RWPE2 (cell line): ENCODE measurements at regions not wholly inside any gene's neighbourhood (a gene's known extent, or its start where the extent isn't known, plus 50 kb on each side); places are given as distances from the start of the nearest gene placed in this dataset.

ENCODE experiments used
- ATAC-seq: fragments of 200-7000 bp; cut with Tn5 transposase; 3 replicates; pipeline ENCODE4 v1.9.1; 2021; ENCODE audit warnings: low read depth
- DNase-seq: peaks from one replicate; pipeline ENCODE4 v3.0.0-alpha.2; 2020; ENCODE audit warnings: low spot score
- H3K27ac ChIP-seq: fragments of 450-650 bp; 2 replicates; pipeline ENCODE4 v1.5.1; 2017; ENCODE audit warnings: mild to moderate bottlenecking; ENCODE audit not compliant: poor library complexity, severe bottlenecking
- H3K27me3 ChIP-seq: fragments of 250-450 bp; sonication (Bioruptor Pico); 2 replicates; pipeline ENCODE4 v1.5.1; 2021; ENCODE audit warnings: mild to moderate bottlenecking, moderate library complexity; ENCODE audit not compliant: insufficient read depth, poor library complexity, severe bottlenecking
- H3K36me3 ChIP-seq: fragments of 250-450 bp; sonication (Bioruptor Pico); 2 replicates; pipeline ENCODE4 v1.5.1; 2020; ENCODE audit warnings: low read depth, mild to moderate bottlenecking, moderate library complexity
- H3K4me1 ChIP-seq: fragments of 250-450 bp; sonication (Bioruptor Pico); 2 replicates; pipeline ENCODE4 v1.5.1; 2021; ENCODE audit warnings: mild to moderate bottlenecking, moderate library complexity; ENCODE audit not compliant: insufficient read depth, poor library complexity, severe bottlenecking
- H3K4me3 ChIP-seq: fragments of 250-450 bp; sonication (Bioruptor Pico); 2 replicates; pipeline ENCODE4 v1.5.1; 2021; ENCODE audit warnings: mild to moderate bottlenecking, moderate library complexity; ENCODE audit not compliant: severe bottlenecking
- H3K9me3 ChIP-seq: fragments of 250-450 bp; sonication (Bioruptor Pico); 2 replicates; pipeline ENCODE4 v1.5.1; 2021; ENCODE audit warnings: mild to moderate bottlenecking, moderate library complexity; ENCODE audit not compliant: severe bottlenecking
- TF ChIP-seq, protein P1 (sequence below): fragments of 450-650 bp; IDR thresholded peaks from one replicate; pipeline ENCODE4 v1.5.1; 2017; ENCODE audit warnings: mild to moderate bottlenecking, moderate library complexity; ENCODE audit not compliant: poor library complexity, severe bottlenecking

DNA sequence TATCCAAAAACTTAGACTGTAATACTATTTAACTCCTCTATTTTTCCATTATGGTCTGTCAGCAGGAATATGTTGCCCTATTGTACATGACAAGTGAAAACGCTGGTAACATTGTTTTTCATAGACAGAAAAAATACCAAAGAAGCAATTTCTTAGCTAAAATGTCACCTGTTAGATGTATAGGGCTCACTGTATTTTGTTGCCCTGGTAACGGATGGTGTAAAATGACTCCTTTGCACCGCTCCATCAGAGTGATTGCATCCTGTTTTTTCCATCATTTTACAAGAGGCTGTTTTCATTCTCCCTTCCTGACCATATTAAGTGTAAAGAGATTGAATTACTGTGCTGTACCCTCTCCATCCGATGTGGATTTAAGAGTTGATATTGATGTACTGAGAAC is 460.1 kb upstream of the TLE4 start:
- no peaks in the 10 kb centered on the region for H3K36me3 ChIP-seq
- H3K27ac ChIP-seq: no peak overlapping the region
- TF ChIP-seq, protein P1, sequence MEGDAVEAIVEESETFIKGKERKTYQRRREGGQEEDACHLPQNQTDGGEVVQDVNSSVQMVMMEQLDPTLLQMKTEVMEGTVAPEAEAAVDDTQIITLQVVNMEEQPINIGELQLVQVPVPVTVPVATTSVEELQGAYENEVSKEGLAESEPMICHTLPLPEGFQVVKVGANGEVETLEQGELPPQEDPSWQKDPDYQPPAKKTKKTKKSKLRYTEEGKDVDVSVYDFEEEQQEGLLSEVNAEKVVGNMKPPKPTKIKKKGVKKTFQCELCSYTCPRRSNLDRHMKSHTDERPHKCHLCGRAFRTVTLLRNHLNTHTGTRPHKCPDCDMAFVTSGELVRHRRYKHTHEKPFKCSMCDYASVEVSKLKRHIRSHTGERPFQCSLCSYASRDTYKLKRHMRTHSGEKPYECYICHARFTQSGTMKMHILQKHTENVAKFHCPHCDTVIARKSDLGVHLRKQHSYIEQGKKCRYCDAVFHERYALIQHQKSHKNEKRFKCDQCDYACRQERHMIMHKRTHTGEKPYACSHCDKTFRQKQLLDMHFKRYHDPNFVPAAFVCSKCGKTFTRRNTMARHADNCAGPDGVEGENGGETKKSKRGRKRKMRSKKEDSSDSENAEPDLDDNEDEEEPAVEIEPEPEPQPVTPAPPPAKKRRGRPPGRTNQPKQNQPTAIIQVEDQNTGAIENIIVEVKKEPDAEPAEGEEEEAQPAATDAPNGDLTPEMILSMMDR: no peak
- ATAC-seq (no peak), DNase-seq (no peak)
- H3K4me3 ChIP-seq: no peak overlapping the region
- H3K4me1 ChIP-seq: no peaks in the 10 kb centered on the region
- no peaks in the 10 kb centered on the region for H3K27me3 ChIP-seq
- H3K9me3 ChIP-seq: peaks cover 4% of the 10 kb centered on the region

DNA sequence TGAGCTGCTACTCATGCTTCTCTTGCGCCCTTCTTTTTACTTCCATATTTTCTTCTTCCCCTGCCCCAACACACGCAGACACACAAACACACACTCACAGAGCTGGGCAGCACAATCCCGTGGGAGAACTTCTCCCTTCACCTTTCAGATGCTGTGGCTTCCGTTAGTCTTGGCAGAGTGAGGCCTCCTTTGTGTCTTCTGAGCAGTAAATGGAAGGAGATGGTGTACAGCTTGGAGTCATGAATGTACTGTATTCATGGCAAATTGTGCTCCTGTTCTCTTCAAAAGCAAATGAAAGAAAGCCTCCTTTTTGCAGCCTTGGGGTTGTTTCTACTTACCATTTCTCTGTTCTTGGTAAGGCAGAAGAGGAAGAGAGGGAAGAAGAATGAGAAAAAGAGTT is 456.6 kb upstream of the TLE4 start:
- Histone ChIP-seq H3K36me3 (no peaks in the 10 kb centered on the region), H3K4me1 (no peaks in the 10 kb centered on the region), H3K9me3 (no peaks in the 10 kb centered on the region), H3K27ac (no peak overlapping the region), H3K4me3 (no peak overlapping the region), H3K27me3 (no peaks in the 10 kb centered on the region)
- DNase-seq: no peak
- no peak for ATAC-seq
- TF ChIP-seq, protein P1: no peak

DNA sequence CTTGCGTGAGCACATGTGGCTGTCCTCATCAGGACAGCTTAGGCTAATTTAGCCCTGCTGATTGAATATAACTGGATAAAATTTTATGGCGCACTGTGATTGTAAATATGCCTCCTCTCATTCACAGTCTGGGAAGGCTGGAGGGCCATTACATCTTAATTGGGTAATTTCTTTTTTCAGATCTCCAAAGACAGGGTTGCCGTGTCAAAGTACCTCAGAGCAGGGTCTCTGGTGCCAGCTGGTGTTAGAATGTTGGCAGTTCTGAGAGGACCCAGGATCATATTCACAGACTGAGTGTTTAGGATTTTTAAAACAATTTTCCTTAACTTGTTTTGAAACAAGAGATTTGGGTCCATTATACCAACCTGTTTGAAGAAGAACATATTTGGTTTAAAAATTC is 455.7 kb upstream of the TLE4 start:
- Histone ChIP-seq H3K27ac (no peak overlapping the region), H3K4me1 (no peaks in the 10 kb centered on the region), H3K4me3 (no peak overlapping the region), H3K27me3 (no peaks in the 10 kb centered on the region), H3K36me3 (no peaks in the 10 kb centered on the region), H3K9me3 (no peaks in the 10 kb centered on the region)
- no peak for DNase-seq
- no peak for ATAC-seq
- TF ChIP-seq, protein P1: peak; percentile 14

DNA sequence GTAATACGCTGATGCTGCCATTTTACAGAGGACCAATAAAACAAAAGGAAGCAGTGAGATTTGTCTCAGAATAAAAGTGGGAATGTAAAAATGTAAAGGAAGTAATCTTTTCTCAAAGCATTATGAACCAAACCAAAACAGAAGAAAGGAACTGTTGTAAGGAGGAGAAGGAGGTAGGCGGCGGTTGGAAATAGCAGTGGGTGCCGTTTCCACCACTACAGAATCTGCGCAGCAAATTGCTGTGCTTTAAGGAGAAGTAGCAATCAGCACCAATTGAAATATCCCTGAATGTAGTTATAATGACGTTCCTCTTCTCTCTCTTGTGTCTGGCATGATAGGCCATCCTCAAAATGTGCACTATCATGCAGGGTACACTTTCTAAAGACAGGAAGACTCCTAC is 455.1 kb upstream of the TLE4 start:
- H3K9me3 ChIP-seq: no peaks in the 10 kb centered on the region
- no peak overlapping the region for H3K4me3 ChIP-seq
- H3K27me3 ChIP-seq: no peaks in the 10 kb centered on the region
- no peaks in the 10 kb centered on the region for H3K4me1 ChIP-seq
- no peaks in the 10 kb centered on the region for H3K36me3 ChIP-seq
- H3K27ac ChIP-seq: no peak overlapping the region
- ATAC-seq (no peak), DNase-seq (no peak)
- TF ChIP-seq, protein P1: no peak

DNA sequence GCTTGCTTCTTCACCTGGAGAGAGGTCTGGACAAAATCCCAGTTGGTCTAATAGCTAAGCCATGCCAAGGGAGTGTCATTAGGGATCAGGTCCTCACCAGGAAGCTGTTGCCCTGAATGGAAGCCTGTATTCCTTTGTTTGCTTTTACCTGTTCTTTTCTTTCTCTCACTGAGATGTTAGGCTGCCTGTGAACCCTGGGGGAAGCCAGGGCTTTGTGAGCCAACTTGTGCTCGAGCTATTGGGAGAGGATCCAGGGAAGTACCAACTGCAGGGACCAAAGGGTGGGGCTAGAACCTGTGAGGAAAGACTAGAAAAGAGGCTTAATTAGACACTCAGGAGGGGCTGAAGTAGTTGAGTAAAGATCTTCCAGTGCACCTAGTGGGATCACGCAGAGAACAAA is 451.2 kb upstream of the TLE4 start:
- TF ChIP-seq, protein P1: no peak
- no peak overlapping the region for H3K27ac ChIP-seq
- H3K27me3 ChIP-seq: no peaks in the 10 kb centered on the region
- H3K9me3 ChIP-seq: no peaks in the 10 kb centered on the region
- no peaks in the 10 kb centered on the region for H3K36me3 ChIP-seq
- no peak overlapping the region for H3K4me3 ChIP-seq
- no peak for ATAC-seq
- H3K4me1 ChIP-seq: no peaks in the 10 kb centered on the region
- no peak for DNase-seq
